ENCODE measurements at regions not wholly inside any gene's neighbourhood (a gene's known extent, or its start where the extent isn't known, plus 50 kb on each side); places are given as distances from the start of the nearest gene placed in this dataset.

DNA sequence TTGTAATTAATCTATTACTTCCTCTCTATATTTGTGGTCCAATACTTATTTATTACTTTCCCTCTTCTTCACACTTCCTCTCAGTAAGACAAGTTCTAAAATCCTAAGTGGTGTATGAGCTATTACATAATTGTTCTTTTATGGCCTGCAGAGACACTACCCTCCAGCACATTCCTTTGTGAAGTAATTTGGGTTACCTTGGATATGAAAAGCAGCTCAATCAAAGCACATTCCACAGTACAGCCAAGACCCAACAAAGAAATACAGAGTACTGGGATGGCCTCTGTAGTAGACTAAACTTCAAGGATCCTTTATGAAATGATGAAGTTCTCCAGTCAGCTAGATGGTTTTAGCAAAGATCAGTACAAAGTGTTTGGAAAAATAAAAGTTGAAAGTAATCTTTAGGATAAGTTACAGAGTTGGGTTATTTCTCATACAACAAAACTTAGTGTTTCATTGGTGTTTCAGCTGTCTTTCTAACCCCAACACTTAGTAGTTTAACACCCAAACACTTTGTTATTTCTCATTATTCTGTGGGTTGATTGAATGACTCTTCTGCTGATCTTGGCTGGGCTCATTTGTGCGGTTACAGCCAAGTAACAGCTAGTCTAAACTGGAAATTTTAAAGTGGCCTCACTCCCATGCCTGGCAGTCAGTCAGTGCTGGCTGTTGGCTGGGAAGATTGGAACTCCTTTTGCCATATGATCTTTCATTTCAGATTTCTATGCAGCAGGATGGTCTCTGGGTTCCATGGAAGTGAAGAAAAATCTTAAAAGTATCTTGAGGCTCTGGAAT is 161.5 kb upstream of the POU3F2 start:
- TF ChIP-seq POLR2A (IDR thresholded peaks at IDR 0.05; ENCODE audit: low read length), result no peak
- no peak for TF ChIP-seq GATA1 (IDR thresholded peaks at IDR 0.05; ENCODE audit: low read depth, low read length)
